ENCODE measurements at regions not wholly inside any gene's neighbourhood (a gene's known extent, or its start where the extent isn't known, plus 50 kb on each side); places are given as distances from the start of the nearest gene placed in this dataset.

- TF ChIP-seq EZH2phosphoT487 (IDR thresholded peaks at IDR 0.05; ENCODE audit: insufficient read depth, low read depth) (no peak), EZH2 (IDR thresholded peaks at IDR 0.05; ENCODE audit: insufficient read depth, poor library complexity, severe bottlenecking) (no peak)
Measured at GRCh38 chr4:163600727-163601126, 106.2 kb downstream of the TMA16 start.

Measured in GM23248 (cell line).